Trophoblast cell (in vitro differentiated cells and primary cell): ENCODE measurements at regions not wholly inside any gene's neighbourhood (a gene's known extent, or its start where the extent isn't known, plus 50 kb on each side); places are given as distances from the start of the nearest gene placed in this dataset.
"Not testable (repeated sequence)": the region's sequence is repeated elsewhere in the genome, so short reads cannot be mapped to it uniquely, and the experiment has no call there.

ENCODE experiments used
- DNase-seq, 2 donors: peaks; one replicate each; pipeline ENCODE4 v3.0.0-alpha.2; 2016
- H2AFZ ChIP-seq: 2 replicates; pipeline ENCODE4 v1.6.1; 2013; ENCODE audit warnings: low read length, moderate library complexity, mild to moderate bottlenecking; ENCODE audit not compliant: insufficient read depth, poor library complexity
- H2AK5ac ChIP-seq: 2 replicates; pipeline ENCODE4 v1.6.1; 2013; ENCODE audit warnings: mild to moderate bottlenecking, low read length
- H2BK120ac ChIP-seq: 2 replicates; pipeline ENCODE4 v1.6.1; 2013; ENCODE audit warnings: low read length, mild to moderate bottlenecking, moderate library complexity; ENCODE audit not compliant: insufficient read depth, poor library complexity
- H2BK12ac ChIP-seq: 2 replicates; pipeline ENCODE4 v1.6.1; 2013; ENCODE audit warnings: mild to moderate bottlenecking, low read length, moderate library complexity
- H2BK5ac ChIP-seq: 2 replicates; pipeline ENCODE4 v1.6.1; 2013; ENCODE audit warnings: low read length, low read depth, moderate library complexity, mild to moderate bottlenecking; ENCODE audit not compliant: poor library complexity
- H3K14ac ChIP-seq: 2 replicates; pipeline ENCODE4 v1.6.1; 2013; ENCODE audit warnings: mild to moderate bottlenecking, low read length
- H3K18ac ChIP-seq: 2 replicates; pipeline ENCODE4 v1.6.1; 2013; ENCODE audit warnings: mild to moderate bottlenecking, low read length
- H3K23ac ChIP-seq: 2 replicates; pipeline ENCODE4 v1.6.1; 2013; ENCODE audit warnings: low read length
- H3K27ac ChIP-seq: 2 replicates; pipeline ENCODE4 v1.5.1; 2013; ENCODE audit warnings: low read depth, mild to moderate bottlenecking, inconsistent platforms, low read length, moderate library complexity
- H3K27me3 ChIP-seq: 2 replicates; pipeline ENCODE4 v1.6.1; 2013; ENCODE audit warnings: inconsistent platforms, mild to moderate bottlenecking, low read length, moderate library complexity; ENCODE audit not compliant: insufficient read depth
- H3K36me3 ChIP-seq, 2 experiments: 1 replicate in 1 of 2; 2 replicates in 1 of 2; pipeline ENCODE4 v1.6.1; 2013; ENCODE audit warnings: low read length in 2 of 2, mild to moderate bottlenecking in 2 of 2, moderate library complexity in 1 of 2; ENCODE audit not compliant: insufficient read depth in 2 of 2, control insufficient read depth in 1 of 2
- H3K4ac ChIP-seq: 2 replicates; pipeline ENCODE4 v1.6.1; 2013; ENCODE audit warnings: low read depth, mild to moderate bottlenecking, low read length, moderate library complexity
- H3K4me1 ChIP-seq, 2 experiments: 1 replicate in 1 of 2; 2 replicates in 1 of 2; pipeline ENCODE4 v1.6.1; 2013; ENCODE audit warnings: low read length in 2 of 2, mild to moderate bottlenecking in 2 of 2, moderate library complexity in 1 of 2; ENCODE audit not compliant: insufficient read depth in 2 of 2, control insufficient read depth in 1 of 2
- H3K4me2 ChIP-seq: 2 replicates; pipeline ENCODE4 v1.6.1; 2013; ENCODE audit warnings: inconsistent platforms, mild to moderate bottlenecking, low read length, moderate library complexity
- H3K4me3 ChIP-seq: 2 replicates; pipeline ENCODE4 v1.5.1; 2013; ENCODE audit warnings: mild to moderate bottlenecking, low read depth, low read length, inconsistent platforms
- H3K79me1 ChIP-seq: one replicate; pipeline ENCODE4 v1.6.1; 2013; ENCODE audit warnings: low read length
- H3K79me2 ChIP-seq: 2 replicates; pipeline ENCODE4 v1.6.1; 2013; ENCODE audit warnings: low read length, mild to moderate bottlenecking; ENCODE audit not compliant: control insufficient read depth, insufficient read depth, poor library complexity
- H3K9ac ChIP-seq: 2 replicates; pipeline ENCODE4 v1.6.1; 2013; ENCODE audit warnings: mild to moderate bottlenecking, low read length
- H3K9me3 ChIP-seq: 2 replicates; pipeline ENCODE4 v1.6.1; 2013; ENCODE audit warnings: low read depth, mild to moderate bottlenecking, control low read depth, inconsistent platforms, low read length; ENCODE audit not compliant: insufficient read depth
- H4K12ac ChIP-seq: 2 replicates; pipeline ENCODE4 v1.6.1; 2013; ENCODE audit warnings: low read depth, mild to moderate bottlenecking, low read length, moderate library complexity
- H4K8ac ChIP-seq: 2 replicates; pipeline ENCODE4 v1.6.1; 2013; ENCODE audit warnings: low read depth, mild to moderate bottlenecking, low read length, moderate library complexity
- H4K91ac ChIP-seq: one replicate; pipeline ENCODE4 v1.6.1; 2013; ENCODE audit warnings: low read depth, mild to moderate bottlenecking, low read length, moderate library complexity
- WGBS: extraction: QIAGEN DNeasy Blood & Tissue Kit; methylation state at CpG from one replicate; pipeline ENCODE4 v1.1.7; 2013; ENCODE audit warnings: missing lambda C conversion rate; ENCODE audit not compliant: insufficient read length, insufficient coverage; ENCODE audit errors: extremely low coverage; 5-methylcytosine and 5-hydroxymethylcytosine counted together

- H3K4me2 ChIP-seq, H3K27me3 ChIP-seq, H3K4me1 ChIP-seq, DNase-seq, H2AK5ac ChIP-seq, H3K18ac ChIP-seq, H3K23ac ChIP-seq, H3K4me3 ChIP-seq, H2AFZ ChIP-seq, H2BK120ac ChIP-seq, H3K9ac ChIP-seq, H3K4ac ChIP-seq, H3K36me3 ChIP-seq, H3K79me2 ChIP-seq, H3K14ac ChIP-seq, H3K27ac ChIP-seq, H4K8ac ChIP-seq, H4K91ac ChIP-seq, H2BK5ac ChIP-seq, H4K12ac ChIP-seq, H3K9me3 ChIP-seq, H2BK12ac ChIP-seq, H3K79me1 ChIP-seq: not testable (repeated sequence)
- WGBS = no CpG with 5 or more reads among the region's 2 CpGs
Measured at GRCh38 chr1:110273832-110274231, 63.7 kb downstream of the KCNC4 start.

- no peak overlapping the region for H2BK5ac ChIP-seq
- no peak overlapping the region for H3K27ac ChIP-seq
- no peak overlapping the region for H2AFZ ChIP-seq
- no CpG with 5 or more reads among the region's 7 CpGs for WGBS
- no peaks in the 10 kb centered on the region for H3K27me3 ChIP-seq
- H4K8ac ChIP-seq = no peak overlapping the region
- H3K14ac ChIP-seq = no peak overlapping the region
- H3K9ac ChIP-seq = no peak overlapping the region
- no peak overlapping the region for H4K12ac ChIP-seq
- H3K18ac ChIP-seq = no peak overlapping the region
- no peaks in the 10 kb centered on the region for H3K79me2 ChIP-seq
- no peak overlapping the region for H3K4me2 ChIP-seq
- H3K4me3 ChIP-seq = no peak overlapping the region
- H3K36me3 ChIP-seq = no peaks in the 10 kb centered on the region
- no peak for DNase-seq
- H3K9me3 ChIP-seq = no peaks in the 10 kb centered on the region
- H3K79me1 ChIP-seq = no peaks in the 10 kb centered on the region
- H3K4me1 ChIP-seq = no peaks in the 10 kb centered on the region
- H3K4ac ChIP-seq = no peak overlapping the region
- H4K91ac ChIP-seq = no peak overlapping the region
- no peak overlapping the region for H3K23ac ChIP-seq
- no peak overlapping the region for H2BK120ac ChIP-seq
- no peak overlapping the region for H2AK5ac ChIP-seq
- H2BK12ac ChIP-seq = no peak overlapping the region
Measured at GRCh38 chr1:110280126-110280525, 59.1 kb upstream of the RBM15 start.

DNA sequence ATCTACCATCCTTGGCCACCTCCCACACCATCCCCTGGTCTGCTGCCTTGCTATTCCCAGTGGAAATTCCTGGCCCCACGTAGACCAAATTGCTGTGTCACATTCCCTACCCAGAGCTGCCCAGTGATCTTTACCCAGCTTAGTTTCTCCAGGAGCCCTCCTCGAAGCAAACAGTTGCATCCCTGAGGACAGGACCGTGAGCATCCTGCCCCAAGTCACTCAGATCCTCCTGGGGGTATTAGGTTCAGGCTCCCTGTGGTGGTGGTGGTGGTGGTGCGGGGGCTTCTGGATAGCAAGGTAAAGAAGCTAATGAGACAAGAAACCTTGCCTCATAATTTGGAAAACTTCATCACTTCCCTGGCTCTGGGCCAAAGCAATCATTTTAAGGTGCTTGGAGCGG is 58.4 kb upstream of the RBM15 start:
- Histone ChIP-seq H2BK12ac (no peak overlapping the region), H2AK5ac (no peak overlapping the region), H3K4me1 (no peaks in the 10 kb centered on the region), H3K4me2 (no peak overlapping the region), H4K12ac (no peak overlapping the region), H2BK120ac (no peak overlapping the region), H3K9ac (no peak overlapping the region), H2AFZ (no peak overlapping the region), H4K8ac (no peak overlapping the region), H2BK5ac (no peak overlapping the region), H3K4me3 (no peak overlapping the region), H3K79me1 (no peaks in the 10 kb centered on the region), H3K23ac (no peak overlapping the region), H4K91ac (no peak overlapping the region), H3K79me2 (no peaks in the 10 kb centered on the region), H3K14ac (no peak overlapping the region), H3K36me3 (no peaks in the 10 kb centered on the region), H3K27ac (no peak overlapping the region), H3K18ac (no peak overlapping the region), H3K4ac (no peak overlapping the region), H3K27me3 (no peaks in the 10 kb centered on the region), H3K9me3 (no peaks in the 10 kb centered on the region)
- no peak for DNase-seq
- no CpG with 5 or more reads among the region's 5 CpGs for WGBS

DNA sequence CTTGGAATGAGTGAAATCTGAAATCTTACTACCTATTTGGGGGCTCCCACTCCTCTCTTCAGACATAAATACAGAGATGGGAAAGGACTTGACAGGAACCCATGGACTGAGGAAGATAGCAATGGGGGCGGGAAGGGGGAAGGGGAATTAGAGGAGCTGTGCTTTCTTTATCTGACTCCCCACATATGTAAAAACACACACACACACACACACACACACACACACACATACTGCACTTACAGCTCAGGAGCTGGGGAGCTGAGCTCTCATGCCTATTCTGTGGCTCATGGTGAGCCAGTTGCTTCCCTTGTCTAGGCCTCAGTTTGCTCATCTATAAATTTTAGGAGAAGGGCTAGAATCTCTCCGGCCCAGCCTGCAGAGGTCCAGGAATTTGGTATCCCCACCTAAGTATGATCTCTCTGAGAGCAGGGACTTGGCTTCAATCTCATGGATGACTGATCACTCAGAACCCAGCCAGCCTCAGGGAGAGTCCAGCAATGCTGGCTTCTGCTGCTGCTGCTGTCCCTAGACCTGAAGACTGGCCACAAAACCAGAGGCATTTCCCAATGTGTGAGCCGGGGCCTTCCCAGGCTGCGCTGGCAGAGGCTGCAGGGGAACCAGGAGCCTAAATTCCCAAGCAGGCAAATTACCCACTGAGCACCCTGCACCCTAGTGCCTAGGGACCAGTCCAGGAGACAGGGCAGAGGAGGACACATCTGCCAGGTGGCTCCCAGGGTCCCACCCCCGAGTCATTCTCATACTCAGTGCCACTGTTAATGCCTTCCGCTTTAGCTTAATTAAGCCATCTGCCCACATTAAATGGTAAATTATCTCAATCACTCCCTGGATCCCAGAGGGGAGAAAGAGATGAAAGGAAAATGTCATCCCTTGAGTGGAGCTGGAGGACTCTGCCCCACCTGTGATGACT is 57.5 kb upstream of the RBM15 start:
- Histone ChIP-seq H2BK12ac (no peak overlapping the region), H3K79me2 (no peaks in the 10 kb centered on the region), H3K18ac (no peak overlapping the region), H3K9me3 (no peaks in the 10 kb centered on the region), H3K9ac (no peak overlapping the region), H3K4me3 (no peak overlapping the region), H2BK5ac (no peak overlapping the region), H3K4ac (no peak overlapping the region), H4K91ac (no peak overlapping the region), H3K4me2 (no peak overlapping the region), H3K23ac (no peak overlapping the region), H3K14ac (no peak overlapping the region), H3K27me3 (no peaks in the 10 kb centered on the region), H2AK5ac (no peak overlapping the region), H2BK120ac (no peak overlapping the region), H3K4me1 (no peaks in the 10 kb centered on the region), H4K8ac (no peak overlapping the region), H4K12ac (no peak overlapping the region), H3K27ac (no peak overlapping the region), H3K79me1 (no peaks in the 10 kb centered on the region), H2AFZ (no peak overlapping the region), H3K36me3 (no peaks in the 10 kb centered on the region)
- DNase-seq = no peak
- WGBS = no CpG with 5 or more reads among the region's 6 CpGs
